ENCODE measurements at regions not wholly inside any gene's neighbourhood (a gene's known extent, or its start where the extent isn't known, plus 50 kb on each side); places are given as distances from the start of the nearest gene placed in this dataset.

DNA sequence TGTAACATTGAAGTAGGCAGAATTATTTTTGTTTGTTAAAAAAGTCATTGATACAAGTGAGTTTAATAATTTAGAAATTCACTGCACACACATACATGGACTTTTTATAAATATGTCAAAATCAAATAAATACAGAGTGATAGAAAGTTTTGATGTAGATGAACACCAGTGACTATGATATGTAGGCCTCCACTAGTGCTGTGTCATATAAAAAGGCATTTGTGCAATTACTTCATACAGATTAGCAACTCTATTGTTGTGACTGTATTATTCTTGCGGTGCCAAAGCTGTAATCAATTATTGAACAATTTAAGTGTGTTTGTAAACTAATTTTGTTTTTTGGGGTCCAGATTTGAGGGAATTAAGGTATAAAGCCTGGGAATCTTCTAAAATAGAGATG, 366.2 kb upstream of the PITX2 start:
- intact Hi-C loops (cut with DNase I; ENCODE audit: low total_unique reads) (no loop called here), in situ Hi-C loops (cut with MboI; ENCODE audit: low sequenced_read_pairs in 4 of 4) (no loop called here)
- Histone ChIP-seq H3K4me3 (no peak overlapping the region), H3K27ac (no peak overlapping the region), H3K4me1 (peaks cover 6 to 8% of the 10 kb centered on the region in 2 donors), H3K36me3 (no peaks in the 10 kb centered on the region), H3K9me3 (no peaks in the 10 kb centered on the region), H3K27me3 (no peaks in the 10 kb centered on the region)
- DNase-seq, result no peak
- ATAC-seq, result no peak
- TF ChIP-seq, protein P1, sequence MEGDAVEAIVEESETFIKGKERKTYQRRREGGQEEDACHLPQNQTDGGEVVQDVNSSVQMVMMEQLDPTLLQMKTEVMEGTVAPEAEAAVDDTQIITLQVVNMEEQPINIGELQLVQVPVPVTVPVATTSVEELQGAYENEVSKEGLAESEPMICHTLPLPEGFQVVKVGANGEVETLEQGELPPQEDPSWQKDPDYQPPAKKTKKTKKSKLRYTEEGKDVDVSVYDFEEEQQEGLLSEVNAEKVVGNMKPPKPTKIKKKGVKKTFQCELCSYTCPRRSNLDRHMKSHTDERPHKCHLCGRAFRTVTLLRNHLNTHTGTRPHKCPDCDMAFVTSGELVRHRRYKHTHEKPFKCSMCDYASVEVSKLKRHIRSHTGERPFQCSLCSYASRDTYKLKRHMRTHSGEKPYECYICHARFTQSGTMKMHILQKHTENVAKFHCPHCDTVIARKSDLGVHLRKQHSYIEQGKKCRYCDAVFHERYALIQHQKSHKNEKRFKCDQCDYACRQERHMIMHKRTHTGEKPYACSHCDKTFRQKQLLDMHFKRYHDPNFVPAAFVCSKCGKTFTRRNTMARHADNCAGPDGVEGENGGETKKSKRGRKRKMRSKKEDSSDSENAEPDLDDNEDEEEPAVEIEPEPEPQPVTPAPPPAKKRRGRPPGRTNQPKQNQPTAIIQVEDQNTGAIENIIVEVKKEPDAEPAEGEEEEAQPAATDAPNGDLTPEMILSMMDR (IDR thresholded peaks at IDR 0.05 in 4 of 5, conservative IDR thresholded peaks at IDR 0.05 in 1 of 5), result no peak
- no peak for TF ChIP-seq POLR2A (IDR thresholded peaks at IDR 0.05)

DNA sequence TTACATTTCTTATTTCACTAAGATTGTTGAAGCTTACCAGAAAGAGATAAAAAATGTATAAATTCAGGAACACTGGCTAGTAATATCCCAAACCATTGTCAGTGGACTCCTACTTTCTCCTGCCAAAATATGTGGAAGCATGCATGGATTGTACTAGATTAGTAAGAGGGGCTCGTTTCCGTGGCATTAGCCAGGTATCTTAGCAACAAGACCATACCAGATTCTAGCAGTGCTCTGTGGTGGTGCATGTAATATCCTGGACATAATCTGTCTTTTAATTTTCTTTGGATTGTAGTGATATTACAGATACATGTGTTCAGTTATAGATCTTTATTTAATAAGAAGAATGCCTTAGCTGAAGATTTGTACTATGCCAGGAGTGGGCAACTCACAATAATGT, 371.9 kb upstream of the PITX2 start:
- TF ChIP-seq POLR2A (IDR thresholded peaks at IDR 0.05), result no peak
- TF ChIP-seq, protein P1 (IDR thresholded peaks at IDR 0.05 in 4 of 5, conservative IDR thresholded peaks at IDR 0.05 in 1 of 5), result no peak
- no peaks in the 10 kb centered on the region for H3K9me3 ChIP-seq
- in situ Hi-C loops (cut with MboI; ENCODE audit: low sequenced_read_pairs in 4 of 4) (no loop called here), intact Hi-C loops (cut with DNase I; ENCODE audit: low total_unique reads) (no loop called here)
- no peaks in the 10 kb centered on the region for H3K4me1 ChIP-seq
- H3K27me3 ChIP-seq, result no peaks in the 10 kb centered on the region
- H3K4me3 ChIP-seq, result no peak overlapping the region
- DNase-seq (no peak), ATAC-seq (no peak)
- no peaks in the 10 kb centered on the region for H3K36me3 ChIP-seq
- H3K27ac ChIP-seq, result no peak overlapping the region

DNA sequence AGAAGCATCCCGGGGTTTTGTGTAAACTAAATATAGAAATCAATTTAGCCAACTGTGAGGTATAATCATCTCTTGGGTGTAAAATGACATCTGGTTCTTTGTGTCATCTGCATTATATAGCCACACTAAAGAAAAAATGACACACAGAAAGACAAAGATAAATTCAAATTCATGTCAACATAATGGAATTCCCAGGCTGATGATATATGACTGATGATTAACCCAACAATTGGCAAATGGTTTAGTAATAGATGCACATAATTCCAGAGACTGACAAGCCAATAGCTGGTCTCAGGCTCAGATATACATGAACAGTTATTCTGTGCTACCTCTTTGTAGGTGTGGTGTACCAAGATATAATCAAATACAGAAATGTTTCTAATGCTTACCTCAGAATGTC, 375.4 kb upstream of the PITX2 start:
- H3K4me3 ChIP-seq, result no peak overlapping the region
- no peak for ATAC-seq
- in situ Hi-C loops (cut with MboI; ENCODE audit: low sequenced_read_pairs in 4 of 4), result no loop called here
- no peaks in the 10 kb centered on the region for H3K36me3 ChIP-seq
- DNase-seq, result no peak
- no peaks in the 10 kb centered on the region for H3K9me3 ChIP-seq
- intact Hi-C loops (cut with DNase I; ENCODE audit: low total_unique reads), result no loop called here
- H3K27me3 ChIP-seq, result no peaks in the 10 kb centered on the region
- no peak overlapping the region for H3K27ac ChIP-seq
- no peak for TF ChIP-seq POLR2A (IDR thresholded peaks at IDR 0.05)
- TF ChIP-seq, protein P1 (IDR thresholded peaks at IDR 0.05 in 4 of 5, conservative IDR thresholded peaks at IDR 0.05 in 1 of 5), result no peak
- no peaks in the 10 kb centered on the region for H3K4me1 ChIP-seq

DNA sequence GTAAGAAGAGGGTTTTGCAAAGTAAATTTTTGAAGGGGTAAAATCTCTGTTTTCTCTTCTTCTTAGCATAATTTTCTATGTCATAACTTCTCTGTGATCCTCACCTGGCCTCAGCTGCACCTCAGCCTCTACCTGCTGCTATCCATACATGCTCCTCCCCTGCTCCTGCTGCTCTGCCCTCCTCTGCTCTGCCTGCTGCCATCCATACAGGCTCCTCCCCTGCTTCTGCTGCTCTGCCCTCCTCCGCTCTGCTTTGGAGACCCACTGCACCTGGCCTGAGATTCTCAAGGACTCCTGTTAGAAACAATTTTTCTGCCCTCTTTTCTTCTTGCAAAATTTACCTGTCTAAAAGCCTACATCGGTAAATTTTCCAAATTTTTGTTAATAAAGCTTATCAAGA, 388.6 kb upstream of the PITX2 start:
- Histone ChIP-seq H3K27ac (no peak overlapping the region), H3K4me1 (no peaks in the 10 kb centered on the region), H3K4me3 (no peak overlapping the region), H3K27me3 (no peaks in the 10 kb centered on the region), H3K36me3 (no peaks in the 10 kb centered on the region), H3K9me3 (no peaks in the 10 kb centered on the region)
- TF ChIP-seq POLR2A (IDR thresholded peaks at IDR 0.05), result no peak
- TF ChIP-seq, protein P1 (IDR thresholded peaks at IDR 0.05 in 4 of 5, conservative IDR thresholded peaks at IDR 0.05 in 1 of 5), result no peak
- intact Hi-C loops (cut with DNase I; ENCODE audit: low total_unique reads), result no loop called here
- DNase-seq (no peak), ATAC-seq (no peak)
- in situ Hi-C loops (cut with MboI; ENCODE audit: low sequenced_read_pairs in 4 of 4), result no loop called here

DNA sequence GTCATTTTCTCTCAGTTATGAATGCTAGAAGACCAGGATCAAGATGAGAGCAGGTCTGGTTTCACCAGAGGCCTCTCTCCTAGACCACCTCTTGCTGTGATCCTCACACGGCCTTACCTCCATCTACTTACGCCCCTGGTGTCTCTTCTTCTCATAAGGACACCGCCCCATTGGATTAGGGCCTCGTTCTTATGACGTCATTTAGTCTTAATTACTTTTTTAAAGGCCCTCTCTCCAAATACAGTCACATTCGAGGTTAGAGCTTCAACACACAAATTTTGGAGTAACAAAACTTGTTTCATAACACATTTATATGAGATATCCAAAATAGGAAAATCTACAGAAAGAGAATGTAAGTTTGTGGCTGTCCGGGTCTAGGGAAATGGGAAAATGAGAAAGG, 391.0 kb upstream of the PITX2 start:
- H3K27ac ChIP-seq, result no peak overlapping the region
- H3K9me3 ChIP-seq, result no peaks in the 10 kb centered on the region
- in situ Hi-C loops (cut with MboI; ENCODE audit: low sequenced_read_pairs in 4 of 4), result no loop called here
- intact Hi-C loops (cut with DNase I; ENCODE audit: low total_unique reads), result no loop called here
- H3K27me3 ChIP-seq, result no peaks in the 10 kb centered on the region
- H3K4me1 ChIP-seq, result no peaks in the 10 kb centered on the region
- ATAC-seq (no peak), DNase-seq (no peak)
- H3K4me3 ChIP-seq, result no peak overlapping the region
- no peaks in the 10 kb centered on the region for H3K36me3 ChIP-seq
- TF ChIP-seq POLR2A (IDR thresholded peaks at IDR 0.05), result no peak
- TF ChIP-seq, protein P1 (IDR thresholded peaks at IDR 0.05 in 4 of 5, conservative IDR thresholded peaks at IDR 0.05 in 1 of 5), result no peak
